ENCODE measurements at regions not wholly inside any gene's neighbourhood (a gene's known extent, or its start where the extent isn't known, plus 50 kb on each side); places are given as distances from the start of the nearest gene placed in this dataset.
"Not testable (repeated sequence)": the region's sequence is repeated elsewhere in the genome, so short reads cannot be mapped to it uniquely, and the experiment has no call there.

GRCh38 chr6:57870083-57870482 is 552.7 kb downstream of the PRIM2 start:
- DNase-seq, result not testable (repeated sequence)

GRCh38 chr6:57873424-57873823 is 556.0 kb downstream of the PRIM2 start:
- not testable (repeated sequence) for DNase-seq

GRCh38 chr6:57876659-57877058 is 559.2 kb downstream of the PRIM2 start:
- DNase-seq, result not testable (repeated sequence)

GRCh38 chr6:57877729-57878128 is 560.3 kb downstream of the PRIM2 start:
- not testable (repeated sequence) for DNase-seq

- not testable (repeated sequence) for DNase-seq
Observed at GRCh38 chr6:57878792-57879191, 561.4 kb downstream of the PRIM2 start.

- DNase-seq, result not testable (repeated sequence)
Observed at GRCh38 chr6:57898850-57899249, 581.4 kb downstream of the PRIM2 start.

GRCh38 chr6:57900687-57901399 is 583.4 kb downstream of the PRIM2 start:
- not testable (repeated sequence) for DNase-seq

GRCh38 chr6:57901445-57901844 is 584.0 kb downstream of the PRIM2 start:
- DNase-seq, result not testable (repeated sequence)

GRCh38 chr6:57904356-57904755 is 586.9 kb downstream of the PRIM2 start:
- not testable (repeated sequence) for DNase-seq

- not testable (repeated sequence) for DNase-seq
Observed at GRCh38 chr6:57915300-57915699, 597.9 kb downstream of the PRIM2 start.

- DNase-seq, result not testable (repeated sequence)
Observed at GRCh38 chr6:57942966-57943365, 625.5 kb downstream of the PRIM2 start.

- not testable (repeated sequence) for DNase-seq
Observed at GRCh38 chr6:57946084-57946768, 628.8 kb downstream of the PRIM2 start.

GRCh38 chr6:57946769-57947091 is 629.3 kb downstream of the PRIM2 start:
- DNase-seq, result not testable (repeated sequence)

- DNase-seq, result not testable (repeated sequence)
Observed at GRCh38 chr6:57948481-57948880, 631.1 kb downstream of the PRIM2 start.

- DNase-seq, result not testable (repeated sequence)
Observed at GRCh38 chr6:57950430-57950829, 633.0 kb downstream of the PRIM2 start.

- not testable (repeated sequence) for DNase-seq
Observed at GRCh38 chr6:57966757-57967156, 649.3 kb downstream of the PRIM2 start.

- DNase-seq, result not testable (repeated sequence)
Observed at GRCh38 chr6:57971956-57972355, 654.5 kb downstream of the PRIM2 start.

- DNase-seq, result no peak
Observed at GRCh38 chr6:57974653-57975052, 657.2 kb downstream of the PRIM2 start.

- DNase-seq, result not testable (repeated sequence)
Observed at GRCh38 chr6:57975127-57975526, 657.7 kb downstream of the PRIM2 start.

- not testable (repeated sequence) for DNase-seq
Observed at GRCh38 chr6:57976371-57976770, 658.9 kb downstream of the PRIM2 start.

GRCh38 chr6:57983603-57984002 is 666.2 kb downstream of the PRIM2 start:
- DNase-seq, result not testable (repeated sequence)

GRCh38 chr6:57984575-57984974 is 667.1 kb downstream of the PRIM2 start:
- DNase-seq, result not testable (repeated sequence)

- not testable (repeated sequence) for DNase-seq
Observed at GRCh38 chr6:57985734-57986133, 668.3 kb downstream of the PRIM2 start.

GRCh38 chr6:57986584-57986983 is 669.2 kb downstream of the PRIM2 start:
- not testable (repeated sequence) for DNase-seq

Measured in stimulated activated CD4-positive, alpha-beta T cell treated with anti-CD3 and anti-CD28 coated beads, Interleukin-1b, Interleukin-23, amount 100 ng/mL, for 48 hours (primary cell).